GM18502 (cell line): ENCODE measurements at regions not wholly inside any gene's neighbourhood (a gene's known extent, or its start where the extent isn't known, plus 50 kb on each side); places are given as distances from the start of the nearest gene placed in this dataset.
"Not testable (repeated sequence)": the region's sequence is repeated elsewhere in the genome, so short reads cannot be mapped to it uniquely, and the experiment has no call there.

Experiments used
- ATAC-seq: cut with Tn5 transposase; IDR thresholded peaks from one replicate; pipeline ENCODE4 v1.9.1; 2021; ENCODE audit warnings: mild to moderate bottlenecking; ENCODE audit not compliant: unreplicated experiment, poor library complexity

- no peak for ATAC-seq
Measured at GRCh38 chr15:38843736-38844590, 279.3 kb upstream of the RASGRP1 start.

GRCh38 chr15:38844736-38845135 lies 280.1 kb upstream of the RASGRP1 start:
- no peak for ATAC-seq

- no peak for ATAC-seq
Measured at GRCh38 chr15:38846346-38846745, 281.7 kb upstream of the RASGRP1 start.

GRCh38 chr15:38847666-38848065 lies 283.1 kb upstream of the RASGRP1 start:
- no peak for ATAC-seq

- no peak for ATAC-seq
Measured at GRCh38 chr15:38849046-38849445, 284.4 kb upstream of the RASGRP1 start.

GRCh38 chr15:38852188-38852587 lies 287.6 kb upstream of the RASGRP1 start:
- ATAC-seq = not testable (repeated sequence)

GRCh38 chr15:38853608-38854007 lies 289.0 kb upstream of the RASGRP1 start:
- peak; percentile 50 for ATAC-seq

GRCh38 chr15:38854506-38854905 lies 289.9 kb upstream of the RASGRP1 start:
- ATAC-seq = no peak

- no peak for ATAC-seq
Measured at GRCh38 chr15:38857814-38858213, 293.2 kb upstream of the RASGRP1 start.

- no peak for ATAC-seq
Measured at GRCh38 chr15:38859574-38859973, 295.0 kb upstream of the RASGRP1 start.

- ATAC-seq = no peak
Measured at GRCh38 chr15:38860253-38860652, 295.6 kb upstream of the RASGRP1 start.

- no peak for ATAC-seq
Measured at GRCh38 chr15:38860674-38861073, 296.1 kb upstream of the RASGRP1 start.

GRCh38 chr15:38861108-38861507 lies 296.5 kb upstream of the RASGRP1 start:
- no peak for ATAC-seq

GRCh38 chr15:38862099-38862498 lies 297.5 kb upstream of the RASGRP1 start:
- ATAC-seq = no peak

- ATAC-seq = no peak
Measured at GRCh38 chr15:38863381-38863780, 298.8 kb upstream of the RASGRP1 start.

GRCh38 chr15:38864122-38864521 lies 299.5 kb upstream of the RASGRP1 start:
- no peak for ATAC-seq

- no peak for ATAC-seq
Measured at GRCh38 chr15:38864827-38865581, 300.4 kb upstream of the RASGRP1 start.

- ATAC-seq = no peak
Measured at GRCh38 chr15:38867556-38867955, 302.9 kb upstream of the RASGRP1 start.

GRCh38 chr15:38868326-38869114 lies 303.9 kb upstream of the RASGRP1 start:
- ATAC-seq = no peak

GRCh38 chr15:38871638-38872037 lies 307.0 kb upstream of the RASGRP1 start:
- ATAC-seq = no peak

GRCh38 chr15:38872732-38873131 lies 308.1 kb upstream of the RASGRP1 start:
- ATAC-seq = no peak
